AG08395 (cell line): ENCODE measurements at regions not wholly inside any gene's neighbourhood (a gene's known extent, or its start where the extent isn't known, plus 50 kb on each side); places are given as distances from the start of the nearest gene placed in this dataset.

Experiments used
- DNase-seq: peaks from one replicate; pipeline ENCODE4 v3.0.0; 2012; ENCODE audit warnings: mixed read lengths, low spot score

DNA sequence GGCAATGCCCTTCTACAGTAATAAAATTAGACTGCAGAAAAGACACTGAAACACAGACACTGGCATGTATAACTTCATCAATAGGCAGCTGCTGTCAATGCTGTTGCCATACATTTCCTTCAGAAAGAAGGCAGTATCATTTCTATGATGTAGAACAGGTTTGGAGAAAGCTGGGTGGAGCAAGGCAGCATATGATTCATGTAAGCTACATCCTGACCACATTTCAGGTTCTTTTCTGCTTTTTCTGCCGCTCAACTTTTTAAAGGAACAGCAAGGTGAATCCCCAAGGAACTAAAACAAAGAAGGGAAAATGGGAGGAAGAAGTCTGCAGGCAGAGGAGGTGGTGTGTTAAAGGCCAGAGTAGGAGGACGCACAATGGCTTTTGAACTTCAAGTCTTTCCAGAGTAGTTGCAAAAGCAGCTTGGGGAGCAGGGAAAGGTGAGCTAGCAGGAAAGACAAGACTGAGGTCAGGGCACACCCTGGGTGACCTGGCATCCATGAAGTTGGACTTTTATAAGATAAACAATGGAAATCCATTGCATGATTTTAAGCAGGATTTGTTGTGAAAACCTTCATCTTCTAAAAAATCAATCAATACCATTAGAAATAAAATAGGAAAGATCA, 142.1 kb downstream of the MED10 start:
- DNase-seq = no peak

GRCh38 chr5:6235726-6236125, 142.6 kb downstream of the MED10 start:
- DNase-seq = no peak

GRCh38 chr5:6228257-6229250, 149.8 kb downstream of the MED10 start:
- DNase-seq = no peak

DNA sequence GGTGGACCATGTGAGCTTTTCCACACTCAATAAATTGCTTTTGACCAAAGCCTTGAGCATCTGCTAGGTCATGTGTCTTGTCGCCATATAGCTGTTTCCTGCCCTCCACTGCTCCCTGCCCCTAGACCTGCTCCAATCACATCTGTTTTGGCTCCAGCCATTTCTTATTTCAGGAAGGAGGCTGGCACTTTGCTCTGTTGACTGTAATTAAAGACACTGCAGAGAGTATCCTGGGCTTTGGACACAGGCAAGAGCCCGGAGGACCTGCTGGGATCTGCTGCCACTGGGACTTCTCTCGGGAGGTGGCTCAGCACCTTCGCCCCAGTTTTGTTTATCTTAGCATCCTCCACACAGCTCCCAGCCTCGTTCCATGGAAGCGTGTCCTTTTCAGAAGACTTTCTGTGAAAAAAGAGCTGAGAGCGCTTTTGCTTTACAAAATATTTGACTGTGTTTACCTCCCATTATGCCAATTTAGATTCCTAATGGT, 153.2 kb downstream of the MED10 start:
- DNase-seq = no peak

- no peak for DNase-seq
Observed at GRCh38 chr5:6224406-6224805, 153.9 kb downstream of the MED10 start.

DNA sequence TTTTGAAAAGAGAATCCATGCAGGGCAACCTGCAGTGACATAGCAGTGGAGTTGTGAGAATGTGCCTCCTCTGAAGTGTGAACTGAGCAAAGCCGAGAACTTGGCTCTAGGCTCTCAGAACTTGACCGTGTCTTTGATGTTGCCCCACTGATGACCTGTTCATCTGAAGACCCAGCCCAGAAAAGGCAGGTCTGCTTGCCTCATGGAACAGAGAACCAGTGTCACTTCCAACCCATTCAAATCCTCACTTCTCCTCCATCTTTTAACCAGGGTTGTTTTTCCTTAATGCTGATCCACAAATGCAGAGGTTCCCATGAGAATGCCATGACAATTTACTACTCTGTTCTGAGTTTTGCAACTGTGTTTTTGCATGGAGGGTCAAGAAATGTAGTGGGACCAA, 155.4 kb downstream of the MED10 start:
- no peak for DNase-seq

GRCh38 chr5:6222121-6222520, 156.2 kb downstream of the MED10 start:
- DNase-seq = no peak

GRCh38 chr5:6221141-6221626, 157.2 kb downstream of the MED10 start:
- DNase-seq = no peak

DNA sequence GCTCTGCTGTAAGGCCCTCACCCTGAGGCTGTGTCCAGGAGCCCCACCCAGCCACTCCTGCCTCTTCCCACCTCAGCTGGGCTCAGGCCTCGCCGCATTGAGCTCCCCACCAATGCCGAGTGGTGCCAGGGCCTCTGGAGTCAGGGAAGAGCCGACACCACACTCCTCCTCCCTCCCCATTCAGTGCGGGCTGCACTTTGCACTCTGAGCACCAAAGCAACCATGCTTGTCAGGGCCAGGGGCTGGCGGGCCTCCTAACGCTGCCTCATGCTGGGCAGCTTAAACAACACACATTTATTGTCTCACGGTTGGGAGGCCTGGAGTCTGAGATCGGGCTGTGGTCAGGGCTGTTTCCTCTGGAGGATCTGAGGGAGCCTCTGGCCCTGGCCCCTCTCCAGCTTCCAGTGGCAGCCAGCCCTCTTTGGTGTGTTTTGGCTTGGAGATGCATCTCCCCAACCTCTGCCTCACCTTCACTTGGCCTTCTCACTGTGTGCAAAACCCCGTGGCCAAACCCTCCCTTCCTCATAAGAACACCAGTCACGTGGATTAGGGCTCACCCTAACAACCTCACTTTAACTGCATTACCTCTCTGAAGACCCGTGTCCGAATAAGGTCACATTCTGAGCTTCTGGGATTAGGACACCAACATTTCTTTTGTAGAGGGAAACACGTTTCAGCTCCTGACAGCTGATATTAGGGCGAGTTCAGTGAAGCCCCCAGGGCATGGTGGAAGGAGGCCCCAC, 157.8 kb downstream of the MED10 start:
- no peak for DNase-seq

DNA sequence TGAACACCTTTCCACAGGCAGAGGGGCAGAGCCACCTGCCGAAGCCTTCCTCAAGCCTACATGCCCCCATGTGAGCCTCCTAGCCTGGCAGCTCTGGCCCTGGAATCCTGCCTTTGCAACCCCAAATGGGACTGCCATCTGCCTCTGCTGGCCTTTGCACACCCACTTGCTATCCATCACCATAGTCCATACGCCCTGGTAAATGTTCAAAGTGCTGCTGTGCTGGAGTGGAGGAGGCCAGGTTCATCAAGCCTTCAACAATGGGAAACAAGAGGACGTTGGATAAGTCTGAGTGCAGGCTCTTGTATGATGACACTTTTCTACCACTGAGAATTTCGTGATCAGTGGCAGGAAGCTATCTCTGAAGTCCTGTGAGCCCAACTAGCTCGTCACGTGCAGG, 159.8 kb downstream of the MED10 start:
- DNase-seq = no peak

GRCh38 chr5:6218116-6218515, 160.2 kb downstream of the MED10 start:
- no peak for DNase-seq

- no peak for DNase-seq
Observed at GRCh38 chr5:6216471-6217075, 161.8 kb downstream of the MED10 start.

DNA sequence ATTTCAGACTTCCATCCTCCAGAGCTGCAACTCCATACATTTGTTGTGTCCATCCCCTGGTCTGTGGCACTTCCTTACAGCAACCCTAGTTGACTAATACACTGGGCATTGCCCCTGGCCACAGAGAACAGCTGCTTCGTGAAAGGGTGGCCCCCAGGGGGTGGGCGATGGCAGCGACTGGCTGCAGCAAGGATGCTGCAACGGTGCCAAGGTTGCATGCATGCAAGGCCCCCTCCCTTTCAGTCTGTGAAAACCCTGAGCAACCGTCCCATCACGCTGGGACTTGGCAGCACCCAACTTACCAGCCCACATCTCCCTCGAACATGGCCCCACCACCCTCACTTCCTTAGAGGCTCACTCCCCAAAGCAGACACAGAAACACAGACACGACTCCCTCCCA, 162.5 kb downstream of the MED10 start:
- no peak for DNase-seq

DNA sequence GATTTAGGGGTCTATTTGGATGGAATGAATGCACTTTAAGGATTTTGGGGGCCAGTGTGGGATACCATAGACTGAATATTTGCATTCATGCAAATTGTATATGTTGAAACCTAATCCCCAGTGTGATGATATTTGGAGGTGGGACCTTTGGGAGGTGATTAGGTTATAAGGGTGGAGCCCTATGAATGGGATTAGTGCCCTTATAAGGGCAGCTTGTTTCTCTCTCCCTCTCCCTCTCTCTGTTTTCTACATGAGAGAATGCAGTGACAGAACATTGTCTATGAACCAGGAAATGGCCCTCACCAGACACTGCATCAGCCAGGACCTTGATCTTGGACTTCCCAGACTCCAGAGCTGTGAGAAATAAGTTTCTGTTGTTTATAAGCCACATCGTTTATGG, 166.1 kb downstream of the MED10 start:
- no peak for DNase-seq

- no peak for DNase-seq
Observed at GRCh38 chr5:6206501-6206900, 171.8 kb downstream of the MED10 start.

- DNase-seq = no peak
Observed at GRCh38 chr5:6202968-6203365, 175.4 kb downstream of the MED10 start.

DNA sequence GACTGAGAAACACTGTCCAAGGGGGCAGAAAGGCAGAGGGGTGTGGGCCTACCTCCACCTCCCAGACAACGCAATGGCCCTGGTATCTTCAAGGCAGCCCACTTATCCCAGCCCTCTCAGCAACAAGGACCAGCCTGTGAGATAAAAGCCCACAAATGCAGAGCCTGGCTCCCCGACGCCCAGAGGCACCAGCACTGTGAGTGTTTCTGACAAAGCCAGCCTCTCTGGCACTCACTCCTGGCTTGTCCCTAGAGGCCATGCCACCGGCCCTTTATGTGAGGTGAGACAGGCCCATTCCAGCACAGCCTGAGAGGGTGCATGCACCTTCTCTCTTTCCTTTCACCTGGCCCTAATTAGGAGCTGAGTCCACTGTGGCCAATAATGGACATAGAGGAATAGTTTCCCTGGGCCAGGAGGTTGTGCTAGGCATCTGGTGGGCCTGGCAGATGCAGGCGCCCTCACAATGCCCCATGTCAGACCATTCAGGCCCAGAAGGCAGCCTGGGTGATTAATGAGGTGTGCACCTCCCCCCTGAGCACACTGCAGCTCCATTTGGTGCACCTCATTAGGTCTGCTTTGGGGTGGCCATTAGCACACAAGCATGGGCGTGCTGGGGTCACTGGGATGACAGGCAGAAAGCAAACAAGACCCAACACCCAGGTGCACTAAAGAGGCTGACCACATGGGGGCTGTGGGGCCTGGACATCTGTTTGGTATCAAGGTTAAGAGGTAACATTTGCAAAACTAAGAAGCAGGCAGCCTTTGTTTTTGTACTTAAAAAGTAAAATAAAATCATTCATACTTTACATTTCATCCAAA, 176.0 kb downstream of the MED10 start:
- DNase-seq = no peak

DNA sequence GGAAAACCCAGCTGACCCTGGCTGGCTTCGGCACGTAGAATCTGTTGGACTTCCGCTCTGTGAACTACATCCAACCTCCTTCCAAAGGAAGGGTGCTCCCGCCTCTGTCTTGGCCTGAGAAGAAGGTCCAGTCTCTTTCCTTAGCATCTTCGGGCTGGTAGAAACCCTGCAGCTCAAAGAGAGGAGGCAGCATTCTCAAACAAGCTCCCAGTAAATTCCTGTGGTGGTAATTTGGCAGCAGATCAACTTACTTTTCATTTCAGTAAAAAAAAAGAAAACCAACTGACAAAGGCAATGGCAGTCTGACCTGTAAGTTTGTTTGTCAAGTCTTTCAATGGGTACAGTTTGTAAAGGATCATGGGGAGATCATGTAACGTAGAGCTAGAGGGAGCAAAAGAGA, 176.7 kb downstream of the MED10 start:
- peak; percentile 14 for DNase-seq

GRCh38 chr5:6198531-6198930, 179.8 kb downstream of the MED10 start:
- DNase-seq = no peak

DNA sequence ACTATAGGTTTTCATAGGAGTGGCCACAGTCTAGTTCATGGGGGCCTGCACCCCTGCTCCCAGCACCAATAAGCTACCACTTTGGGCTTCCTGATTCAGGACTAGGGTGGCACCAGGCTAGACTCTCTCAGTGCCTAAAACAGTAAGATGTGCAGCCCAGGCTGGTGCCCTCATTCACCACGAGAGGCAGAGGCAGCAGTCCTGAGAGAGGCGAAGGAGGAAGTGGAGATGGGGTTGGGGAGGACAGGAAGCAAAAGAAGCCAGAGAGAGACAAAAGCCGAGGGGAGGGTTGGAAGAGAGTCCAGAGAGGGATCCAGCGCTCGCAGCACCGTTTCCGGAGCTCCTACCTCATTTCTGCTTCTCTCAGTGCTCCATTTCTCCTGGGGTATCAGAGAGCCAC, 180.9 kb downstream of the MED10 start:
- no peak for DNase-seq

- no peak for DNase-seq
Observed at GRCh38 chr5:6195711-6196358, 182.5 kb downstream of the MED10 start.
